Prostate gland (tissue), 2 donors: ENCODE measurements at regions not wholly inside any gene's neighbourhood (a gene's known extent, or its start where the extent isn't known, plus 50 kb on each side); places are given as distances from the start of the nearest gene placed in this dataset.

ENCODE experiments used
- DNase-seq: peaks from one replicate; pipeline ENCODE4 v3.0.0-alpha.2; 2019; ENCODE audit warnings: low spot score
- H3K27ac ChIP-seq, 2 donors: fragments of 200-600 bp; sonication (generic); 2 replicates each; pipeline ENCODE4 v1.5.1; 2017 to 2019
- H3K27me3 ChIP-seq: fragments of 200-600 bp; sonication (generic); replicated peaks from 2 replicates; pipeline ENCODE4 v1.5.1; 2019; ENCODE audit not compliant: insufficient read depth
- H3K36me3 ChIP-seq, 2 donors: fragments of 200-600 bp; sonication (generic); 1 replicate in 1 of 2; 2 replicates in 1 of 2; pipeline versions ENCODE4 v1.5.1 to v1.8.1; 2017 to 2019
- H3K4me1 ChIP-seq: fragments of 200-600 bp; sonication (generic); replicated peaks from 2 replicates; pipeline ENCODE4 v1.5.1; 2019
- H3K4me3 ChIP-seq, 2 donors: fragments of 200-600 bp; sonication (generic); 2 replicates each; pipeline ENCODE4 v1.5.1; 2017 to 2019
- H3K9me3 ChIP-seq: fragments of 200-600 bp; sonication (generic); 2 replicates; pipeline ENCODE4 v1.5.1; 2017
- POLR2A ChIP-seq: fragments of 450-650 bp; IDR thresholded peaks from one replicate; pipeline ENCODE4 v1.6.1; 2016; ENCODE audit warnings: antibody characterized with exemption, mild to moderate bottlenecking
- POLR2AphosphoS5 ChIP-seq: sonication (generic); formaldehyde crosslinking; IDR thresholded peaks from one replicate; pipeline ENCODE4 v1.6.1; 2017; ENCODE audit warnings: antibody characterized with exemption
- WGBS: methylation state at CpG from one replicate; pipeline ENCODE4 v1.1.5; 2018; 5-methylcytosine and 5-hydroxymethylcytosine counted together
- intact Hi-C: fragments of 100-400 bp; cut with DNase I; formaldehyde crosslinking; loops from one replicate; pipeline ENCODE4 v1.14.2; 2022
- TF ChIP-seq, protein P1 (sequence below), 4 experiments: fragments of 200-600 bp in 2 of 4; fragments of 450-650 bp in 2 of 4; sonication (generic) in 2 of 4; IDR thresholded peaks; 1 replicate in 3 of 4; 2 replicates in 1 of 4; pipeline ENCODE4 v1.5.1; 2016 to 2019; ENCODE audit warnings: antibody characterized with exemption in 4 of 4, mild to moderate bottlenecking in 2 of 4, moderate library complexity in 2 of 4

DNA sequence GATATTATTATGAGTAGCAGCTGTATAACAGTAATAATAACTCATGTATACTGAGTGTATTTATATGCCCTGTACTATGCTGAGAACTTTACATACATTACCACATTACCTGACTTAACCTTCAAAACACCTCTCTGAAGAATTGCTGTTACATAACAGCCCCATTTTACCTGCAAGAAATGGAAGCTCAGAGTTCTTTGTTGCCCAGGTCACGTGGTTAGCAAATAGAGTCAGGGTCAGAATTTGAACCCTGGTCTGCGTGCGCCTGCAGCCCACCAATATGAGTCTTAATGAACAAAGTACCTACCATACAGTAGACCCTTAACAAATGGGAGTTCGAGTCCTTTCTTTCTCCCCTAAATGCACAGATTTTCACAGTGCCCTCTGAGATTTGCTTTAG is 101.9 kb downstream of the MCFD2 start:
- Histone ChIP-seq H3K27ac (peak overlapping the region; percentile 62 to 71), H3K9me3 (no peaks in the 10 kb centered on the region), H3K36me3 (no peaks in the 10 kb centered on the region), H3K4me1 (peaks cover 10% of the 10 kb centered on the region), H3K4me3 (no peak overlapping the region), H3K27me3 (no peaks in the 10 kb centered on the region)
- intact Hi-C loops: loop anchor here (2.0 kb wide), 2 partner anchors 35 to 63 kb away; no protein-coding TSS in a partner anchor
- 89% methylated on average over 4 of the region's 4 CpGs for WGBS
- TF ChIP-seq POLR2A: no peak
- no peak for TF ChIP-seq POLR2AphosphoS5
- TF ChIP-seq, protein P1, sequence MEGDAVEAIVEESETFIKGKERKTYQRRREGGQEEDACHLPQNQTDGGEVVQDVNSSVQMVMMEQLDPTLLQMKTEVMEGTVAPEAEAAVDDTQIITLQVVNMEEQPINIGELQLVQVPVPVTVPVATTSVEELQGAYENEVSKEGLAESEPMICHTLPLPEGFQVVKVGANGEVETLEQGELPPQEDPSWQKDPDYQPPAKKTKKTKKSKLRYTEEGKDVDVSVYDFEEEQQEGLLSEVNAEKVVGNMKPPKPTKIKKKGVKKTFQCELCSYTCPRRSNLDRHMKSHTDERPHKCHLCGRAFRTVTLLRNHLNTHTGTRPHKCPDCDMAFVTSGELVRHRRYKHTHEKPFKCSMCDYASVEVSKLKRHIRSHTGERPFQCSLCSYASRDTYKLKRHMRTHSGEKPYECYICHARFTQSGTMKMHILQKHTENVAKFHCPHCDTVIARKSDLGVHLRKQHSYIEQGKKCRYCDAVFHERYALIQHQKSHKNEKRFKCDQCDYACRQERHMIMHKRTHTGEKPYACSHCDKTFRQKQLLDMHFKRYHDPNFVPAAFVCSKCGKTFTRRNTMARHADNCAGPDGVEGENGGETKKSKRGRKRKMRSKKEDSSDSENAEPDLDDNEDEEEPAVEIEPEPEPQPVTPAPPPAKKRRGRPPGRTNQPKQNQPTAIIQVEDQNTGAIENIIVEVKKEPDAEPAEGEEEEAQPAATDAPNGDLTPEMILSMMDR (IDR thresholded peaks at IDR 0.05): no peak
- DNase-seq: no peak

DNA sequence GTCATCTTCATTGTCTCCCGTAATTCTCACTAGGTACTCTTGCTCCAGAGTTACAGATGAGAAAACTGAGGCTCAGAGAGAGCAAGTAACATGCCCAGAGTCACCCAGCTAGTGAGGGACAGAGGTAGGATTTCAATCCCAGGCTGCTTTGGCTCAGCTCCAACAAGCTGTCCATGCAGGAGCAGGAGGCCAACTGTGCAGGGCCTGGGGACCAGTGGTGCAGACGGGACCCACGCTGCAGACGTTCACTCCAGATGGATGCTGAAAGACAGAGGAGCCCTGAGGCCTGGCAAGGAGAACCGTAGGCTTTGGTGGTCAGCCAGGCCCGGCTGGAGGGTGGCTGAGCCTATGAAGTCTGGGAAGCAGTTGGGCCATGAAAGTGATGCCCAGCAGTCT is 102.6 kb downstream of the MCFD2 start:
- H3K9me3 ChIP-seq: no peaks in the 10 kb centered on the region
- no peak overlapping the region for H3K4me3 ChIP-seq
- no peak for TF ChIP-seq POLR2AphosphoS5
- TF ChIP-seq, protein P1 (IDR thresholded peaks at IDR 0.05): no peak
- TF ChIP-seq POLR2A: no peak
- intact Hi-C loops: loop anchor here (2.0 kb wide), 2 partner anchors 36 to 64 kb away; no protein-coding TSS in a partner anchor
- no peaks in the 10 kb centered on the region for H3K27me3 ChIP-seq
- WGBS: 50% methylated on average over 6 of the region's 6 CpGs
- peaks cover 10% of the 10 kb centered on the region for H3K4me1 ChIP-seq
- no peaks in the 10 kb centered on the region for H3K36me3 ChIP-seq
- H3K27ac ChIP-seq: peak overlapping the region; percentile 44 to 71
- DNase-seq: no peak
